SK-N-SH (cell line): ENCODE measurements at regions not wholly inside any gene's neighbourhood (a gene's known extent, or its start where the extent isn't known, plus 50 kb on each side); places are given as distances from the start of the nearest gene placed in this dataset.

Experiments
- CTCF ChIA-PET: fragments of 300-600, 350-600 bp; formaldehyde crosslinking; extraction: SDS; loops from one replicate; lab custom pipeline; 2021; lab: Yijun Ruan, JAX
- POLR2A ChIA-PET: fragments of 350-600 bp; sonication (Branson Sonifier 250); formaldehyde crosslinking; extraction: SDS; loops from one replicate; lab custom pipeline; 2020; ENCODE audit warnings: antibody characterized with exemption, inconsistent platforms; lab: Yijun Ruan, JAX
- DNase-seq: peaks from one replicate; pipeline ENCODE4 v3.0.0; 2012
- H2AFZ ChIP-seq: fragments of 200-600 bp; sonication (generic); 2 replicates; pipeline ENCODE4 v1.8.1; 2016; ENCODE audit warnings: antibody characterized with exemption, mild to moderate bottlenecking, low read depth
- H3F3A ChIP-seq: fragments of 200-600 bp; sonication (generic); replicated peaks from 2 replicates; pipeline ENCODE3; 2016; ENCODE audit warnings: antibody characterized with exemption, mild to moderate bottlenecking; ENCODE audit not compliant: insufficient read depth
- H3K27ac ChIP-seq, 2 experiments: fragments of 200-500 bp in 1 of 2; fragments of 200-600 bp in 1 of 2; sonication (Bioruptor generic) in 1 of 2; sonication (generic), shearing (Covaris generic) in 1 of 2; 2 replicates each; pipeline versions ENCODE4 v1.5.1 to v1.6.1; 2014 to 2016; ENCODE audit warnings: low read depth in 2 of 2, inconsistent platforms in 1 of 2, low read length in 1 of 2, mild to moderate bottlenecking in 1 of 2, mixed read lengths in 1 of 2
- H3K27me3 ChIP-seq: fragments of 200-600 bp; sonication (generic), shearing (Covaris generic); 2 replicates; pipeline ENCODE4 v1.6.1; 2016; ENCODE audit warnings: mixed run types; ENCODE audit not compliant: insufficient read depth
- H3K36me3 ChIP-seq, 2 experiments: fragments of 200-500 bp in 1 of 2; fragments of 200-600 bp in 1 of 2; sonication (Bioruptor generic) in 1 of 2; sonication (generic) in 1 of 2; replicated peaks in 1 of 2; 2 replicates each; pipeline versions ENCODE3 to v1.5.1; 2014 to 2016; ENCODE audit warnings: low read length in 1 of 2, mild to moderate bottlenecking in 1 of 2; ENCODE audit not compliant: insufficient read depth in 2 of 2, control insufficient read depth in 1 of 2
- H3K4me1 ChIP-seq, 2 experiments: fragments of 200-500 bp in 1 of 2; fragments of 200-600 bp in 1 of 2; sonication (Bioruptor generic) in 1 of 2; sonication (generic), shearing (Covaris generic) in 1 of 2; 2 replicates each; pipeline versions ENCODE4 v1.5.1 to v1.6.1; 2014 to 2016; ENCODE audit warnings: low read depth in 1 of 2, low read length in 1 of 2, mixed run types in 1 of 2; ENCODE audit not compliant: insufficient read depth in 2 of 2, control insufficient read depth in 1 of 2
- H3K4me2 ChIP-seq: fragments of 200-600 bp; sonication (generic), shearing (Covaris generic); 2 replicates; pipeline ENCODE4 v1.6.1; 2017; ENCODE audit warnings: mixed run types
- H3K4me3 ChIP-seq, 2 experiments: fragments of 200-500 bp in 1 of 2; fragments of 200-600 bp in 1 of 2; sonication (Bioruptor generic) in 1 of 2; sonication (generic), shearing (Covaris generic) in 1 of 2; 2 replicates each; pipeline versions ENCODE4 v1.5.1 to v1.8.1; 2014 to 2016; ENCODE audit warnings: low read depth in 2 of 2, inconsistent platforms in 1 of 2, low read length in 1 of 2, mild to moderate bottlenecking in 1 of 2, mixed read lengths in 1 of 2, moderate library complexity in 1 of 2
- H3K79me2 ChIP-seq: fragments of 200-600 bp; sonication (generic); 2 replicates; pipeline ENCODE4 v1.8.1; 2017; ENCODE audit warnings: mild to moderate bottlenecking; ENCODE audit not compliant: insufficient read depth
- H3K9ac ChIP-seq: fragments of 200-600 bp; sonication (generic); 2 replicates; pipeline ENCODE4 v1.6.1; 2017; ENCODE audit warnings: mixed run types
- H3K9me2 ChIP-seq: fragments of 200-600 bp; sonication (generic); 2 replicates; pipeline ENCODE4 v1.6.1; 2017; ENCODE audit warnings: mixed run types
- H3K9me3 ChIP-seq: fragments of 200-600 bp; sonication (generic); 2 replicates; pipeline ENCODE4 v1.6.1; 2017; ENCODE audit warnings: mixed run types, mild to moderate bottlenecking, moderate library complexity
- H4K20me1 ChIP-seq: fragments of 200-600 bp; sonication (generic); 2 replicates; pipeline ENCODE4 v1.6.1; 2017; ENCODE audit warnings: mild to moderate bottlenecking, mixed run types; ENCODE audit not compliant: insufficient read depth
- CTCF ChIP-seq: fragments of 200-600 bp; sonication (generic); IDR thresholded peaks from 2 replicates; pipeline ENCODE4 v1.6.1; 2017; ENCODE audit warnings: antibody characterized with exemption, mild to moderate bottlenecking, moderate library complexity
- EP300 ChIP-seq, 2 experiments: IDR thresholded peaks; 2 replicates each; pipeline versions ENCODE4 v1.4.0 to v1.6.1; 2012; ENCODE audit warnings: borderline replicate concordance in 1 of 2, low read depth in 1 of 2, low read length in 1 of 2
- EZH2phosphoT487 ChIP-seq: fragments of 200-600 bp; sonication (generic); IDR thresholded peaks from 2 replicates; pipeline ENCODE4 v1.6.1; 2017; ENCODE audit warnings: low read depth, mixed run types, mild to moderate bottlenecking, antibody characterized with exemption, moderate library complexity, borderline replicate concordance
- FOXM1 ChIP-seq: IDR thresholded peaks from 2 replicates; pipeline ENCODE4 v1.4.0; 2012; ENCODE audit warnings: low read depth, mild to moderate bottlenecking
- GABPA ChIP-seq: IDR thresholded peaks from 2 replicates; pipeline ENCODE4 v1.4.0; 2012; ENCODE audit warnings: low read depth, mild to moderate bottlenecking
- GATA2 ChIP-seq: sonication (generic); formaldehyde crosslinking; IDR thresholded peaks from 2 replicates; pipeline ENCODE4 v1.5.0; 2020; ENCODE audit warnings: mild to moderate bottlenecking, missing genetic modification reagents
- IRF3 ChIP-seq: fragments of 150-350 bp; IDR thresholded peaks from 2 replicates; pipeline ENCODE4 v1.6.1; 2016; ENCODE audit warnings: mild to moderate bottlenecking, low read depth, low read length
- MXI1 ChIP-seq: IDR thresholded peaks from 2 replicates; pipeline ENCODE4 v1.6.1; 2012; ENCODE audit warnings: mild to moderate bottlenecking, low read depth, low read length, improper control_type of control experiment
- NFIC ChIP-seq: IDR thresholded peaks from 2 replicates; pipeline ENCODE4 v1.4.0; 2012; ENCODE audit warnings: borderline replicate concordance
- POLR2AphosphoS5 ChIP-seq: IDR thresholded peaks from 2 replicates; pipeline ENCODE4 v1.6.1; 2012; ENCODE audit warnings: low read depth, low read length
- RAD21 ChIP-seq: IDR thresholded peaks from 2 replicates; pipeline ENCODE4 v1.6.1; 2012; ENCODE audit warnings: mild to moderate bottlenecking, low read length
- RCOR1 ChIP-seq: fragments of 150-350 bp; IDR thresholded peaks from 2 replicates; pipeline ENCODE4 v1.6.1; 2017; ENCODE audit warnings: antibody characterized with exemption, low read length
- REST ChIP-seq: IDR thresholded peaks from 2 replicates; pipeline ENCODE4 v1.6.1; 2012; ENCODE audit warnings: mild to moderate bottlenecking, low read depth, low read length, moderate library complexity
- RXRA ChIP-seq: IDR thresholded peaks from 2 replicates; pipeline ENCODE4 v1.4.0; 2012; ENCODE audit warnings: low read depth, mild to moderate bottlenecking, borderline replicate concordance
- SIN3A ChIP-seq: IDR thresholded peaks from 2 replicates; pipeline ENCODE4 v1.6.1; 2012; ENCODE audit warnings: low read depth, mild to moderate bottlenecking, low read length, moderate library complexity, borderline replicate concordance
- SMC3 ChIP-seq: IDR thresholded peaks from 2 replicates; pipeline ENCODE4 v1.6.1; 2012; ENCODE audit warnings: low read depth, low read length, improper control_type of control experiment
- TAF1 ChIP-seq: IDR thresholded peaks from 2 replicates; pipeline ENCODE4 v1.6.1; 2012; ENCODE audit warnings: low read depth, mild to moderate bottlenecking, low read length, moderate library complexity, borderline replicate concordance
- USF1 ChIP-seq: IDR thresholded peaks from 2 replicates; pipeline ENCODE4 v1.4.0; 2012; ENCODE audit warnings: low read depth, borderline replicate concordance
- ZBTB33 ChIP-seq: IDR thresholded peaks from 2 replicates; pipeline ENCODE4 v1.4.0; 2012; ENCODE audit warnings: low read depth, borderline replicate concordance
- whole genome bisulfite sequencing: methylation state at CpG from one replicate; pipeline ENCODE4 v1.1.6; 2017; ENCODE audit warnings: low lambda C conversion rate; 5-methylcytosine and 5-hydroxymethylcytosine counted together

- Histone ChIP-seq H3K9ac (no peak overlapping the region), H3K9me2 (no peaks in the 10 kb centered on the region), H3K27me3 (no peaks in the 10 kb centered on the region), H3K36me3 (no peaks in the 10 kb centered on the region), H2AFZ (no peak overlapping the region), H3K4me1 (no peaks in the 10 kb centered on the region), H3K4me3 (no peak overlapping the region), H3F3A (no peaks in the 10 kb centered on the region), H3K79me2 (no peaks in the 10 kb centered on the region), H3K9me3 (no peaks in the 10 kb centered on the region), H3K27ac (no peak overlapping the region), H4K20me1 (no peaks in the 10 kb centered on the region), H3K4me2 (no peak overlapping the region)
- CTCF ChIA-PET = no interaction called here
- POLR2A ChIA-PET = no interaction called here
- WGBS = 2% methylated on average over 6 of the region's 6 CpGs
- TF ChIP-seq SMC3 = no peak
- TF ChIP-seq NFIC = no peak
- TF ChIP-seq REST = no peak
- TF ChIP-seq EZH2phosphoT487 = no peak
- no peak for TF ChIP-seq GABPA
- TF ChIP-seq USF1 = no peak
- no peak for TF ChIP-seq IRF3
- no peak for TF ChIP-seq POLR2AphosphoS5
- TF ChIP-seq CTCF = no peak
- TF ChIP-seq FOXM1 = no peak
- no peak for TF ChIP-seq SIN3A
- no peak for TF ChIP-seq RCOR1
- no peak for TF ChIP-seq RXRA
- no peak for TF ChIP-seq ZBTB33
- TF ChIP-seq TAF1 = no peak
- TF ChIP-seq GATA2 = no peak
- TF ChIP-seq MXI1 = no peak
- TF ChIP-seq EP300 (IDR thresholded peaks at IDR 0.05; ENCODE audit: borderline replicate concordance in 1 of 2, low read depth in 1 of 2, low read length in 1 of 2) = no peak
- TF ChIP-seq RAD21 = no peak
- no peak for DNase-seq
These were observed 269.9 kb downstream of the RCHY1 start for GRCh38 chr4:75244325-75244724.
